T-helper 1 cell treated with Interleukin-12 subunit alpha and Interleukin-12 subunit beta and Interleukin-4 antibody, amounts not matched to agents 30 μg/mL and 1 μg/mL, for 36 hours (primary cell): ENCODE measurements at regions not wholly inside any gene's neighbourhood (a gene's known extent, or its start where the extent isn't known, plus 50 kb on each side); places are given as distances from the start of the nearest gene placed in this dataset.

Experiments used
- H3K27ac Mint-ChIP-seq: one replicate; pipeline ENCODE4 v1.8.0; 2021; ENCODE audit warnings: mild to moderate bottlenecking, mixed read lengths
- H3K27me3 Mint-ChIP-seq: one replicate; pipeline ENCODE4 v1.8.0; 2021; ENCODE audit warnings: low read depth, mixed read lengths
- H3K36me3 Mint-ChIP-seq: one replicate; pipeline ENCODE4 v1.8.0; 2021; ENCODE audit warnings: low read depth, mixed read lengths
- H3K4me1 Mint-ChIP-seq: one replicate; pipeline ENCODE4 v1.8.0; 2021; ENCODE audit warnings: low read depth, mixed read lengths
- H3K4me3 Mint-ChIP-seq: one replicate; pipeline ENCODE4 v1.8.0; 2021; ENCODE audit warnings: mild to moderate bottlenecking, moderate library complexity, mixed read lengths
- H3K9me3 Mint-ChIP-seq: one replicate; pipeline ENCODE4 v1.8.0; 2021; ENCODE audit warnings: mixed read lengths

- H3K4me1 Mint-ChIP-seq: no peaks in the 10 kb centered on the region
- no peaks in the 10 kb centered on the region for H3K36me3 Mint-ChIP-seq
- H3K4me3 Mint-ChIP-seq: no peak overlapping the region
- no peaks in the 10 kb centered on the region for H3K9me3 Mint-ChIP-seq
- H3K27me3 Mint-ChIP-seq: no peaks in the 10 kb centered on the region
- H3K27ac Mint-ChIP-seq: no peak overlapping the region
Measured at GRCh38 chr14:59091404-59091803, 97.1 kb upstream of the DAAM1 start.

- Mint-ChIP-seq H3K27me3 (no peaks in the 10 kb centered on the region), H3K9me3 (no peaks in the 10 kb centered on the region)
Measured at GRCh38 chr14:59091976-59092375, 96.5 kb upstream of the DAAM1 start.

GRCh38 chr14:59093902-59094301 lies 94.6 kb upstream of the DAAM1 start:
- Mint-ChIP-seq H3K4me3 (no peak overlapping the region), H3K9me3 (no peaks in the 10 kb centered on the region), H3K36me3 (no peaks in the 10 kb centered on the region), H3K4me1 (no peaks in the 10 kb centered on the region), H3K27me3 (no peaks in the 10 kb centered on the region), H3K27ac (no peak overlapping the region)

More at GRCh38 chr14:59091976-59092375, 96.5 kb upstream of the DAAM1 start:
- no peak overlapping the region for H3K27ac Mint-ChIP-seq
- H3K36me3 Mint-ChIP-seq: no peaks in the 10 kb centered on the region
- no peaks in the 10 kb centered on the region for H3K4me1 Mint-ChIP-seq
- H3K4me3 Mint-ChIP-seq: no peak overlapping the region

- Mint-ChIP-seq H3K27ac (no peak overlapping the region), H3K4me3 (no peak overlapping the region), H3K9me3 (no peaks in the 10 kb centered on the region), H3K27me3 (no peaks in the 10 kb centered on the region), H3K4me1 (no peaks in the 10 kb centered on the region), H3K36me3 (no peaks in the 10 kb centered on the region)
Measured at GRCh38 chr14:59096303-59096702, 92.2 kb upstream of the DAAM1 start.

GRCh38 chr14:59097681-59098080 lies 90.8 kb upstream of the DAAM1 start:
- Mint-ChIP-seq H3K9me3 (no peaks in the 10 kb centered on the region), H3K4me1 (no peaks in the 10 kb centered on the region), H3K4me3 (no peak overlapping the region), H3K36me3 (no peaks in the 10 kb centered on the region), H3K27me3 (peaks cover 4% of the 10 kb centered on the region), H3K27ac (no peak overlapping the region)

- Mint-ChIP-seq H3K4me1 (no peaks in the 10 kb centered on the region), H3K27ac (no peak overlapping the region), H3K36me3 (no peaks in the 10 kb centered on the region), H3K9me3 (no peaks in the 10 kb centered on the region), H3K4me3 (no peak overlapping the region), H3K27me3 (peaks cover 4% of the 10 kb centered on the region)
Measured at GRCh38 chr14:59098377-59098776, 90.1 kb upstream of the DAAM1 start.

GRCh38 chr14:59100205-59100604 lies 88.3 kb upstream of the DAAM1 start:
- H3K9me3 Mint-ChIP-seq: no peaks in the 10 kb centered on the region
- H3K4me3 Mint-ChIP-seq: no peak overlapping the region
- H3K27ac Mint-ChIP-seq: no peak overlapping the region
- peaks cover 4% of the 10 kb centered on the region for H3K27me3 Mint-ChIP-seq
- H3K4me1 Mint-ChIP-seq: no peaks in the 10 kb centered on the region
- H3K36me3 Mint-ChIP-seq: no peaks in the 10 kb centered on the region

- Mint-ChIP-seq H3K4me3 (no peak overlapping the region), H3K36me3 (no peaks in the 10 kb centered on the region), H3K9me3 (no peaks in the 10 kb centered on the region), H3K4me1 (no peaks in the 10 kb centered on the region), H3K27me3 (peaks cover 6% of the 10 kb centered on the region), H3K27ac (no peak overlapping the region)
Measured at GRCh38 chr14:59101476-59101875, 87.0 kb upstream of the DAAM1 start.

- peaks cover 8% of the 10 kb centered on the region for H3K27me3 Mint-ChIP-seq
- no peaks in the 10 kb centered on the region for H3K9me3 Mint-ChIP-seq
Measured at GRCh38 chr14:59103396-59103795, 85.1 kb upstream of the DAAM1 start.

GRCh38 chr14:59107819-59108218 lies 80.6 kb upstream of the DAAM1 start:
- Mint-ChIP-seq H3K27ac (no peak overlapping the region), H3K4me1 (peaks cover 3% of the 10 kb centered on the region), H3K36me3 (no peaks in the 10 kb centered on the region), H3K27me3 (peaks cover 8% of the 10 kb centered on the region), H3K9me3 (no peaks in the 10 kb centered on the region), H3K4me3 (no peak overlapping the region)

More at GRCh38 chr14:59103396-59103795, 85.1 kb upstream of the DAAM1 start:
- H3K4me1 Mint-ChIP-seq: no peaks in the 10 kb centered on the region
- no peak overlapping the region for H3K4me3 Mint-ChIP-seq
- no peak overlapping the region for H3K27ac Mint-ChIP-seq
- H3K36me3 Mint-ChIP-seq: no peaks in the 10 kb centered on the region

GRCh38 chr14:59116984-59117415 lies 71.5 kb upstream of the DAAM1 start:
- Mint-ChIP-seq H3K4me3 (no peak overlapping the region), H3K9me3 (no peaks in the 10 kb centered on the region), H3K36me3 (no peaks in the 10 kb centered on the region), H3K27me3 (peaks cover 33% of the 10 kb centered on the region), H3K27ac (no peak overlapping the region), H3K4me1 (no peaks in the 10 kb centered on the region)

GRCh38 chr14:59117754-59118528 lies 70.5 kb upstream of the DAAM1 start:
- H3K4me1 Mint-ChIP-seq: no peaks in the 10 kb centered on the region
- H3K27me3 Mint-ChIP-seq: peaks cover 37% of the 10 kb centered on the region
- no peaks in the 10 kb centered on the region for H3K9me3 Mint-ChIP-seq

GRCh38 chr14:59120921-59121320 lies 67.5 kb upstream of the DAAM1 start:
- Mint-ChIP-seq H3K27me3 (peaks cover 42% of the 10 kb centered on the region), H3K9me3 (no peaks in the 10 kb centered on the region), H3K4me1 (no peaks in the 10 kb centered on the region), H3K36me3 (no peaks in the 10 kb centered on the region), H3K4me3 (no peak overlapping the region), H3K27ac (no peak overlapping the region)

More at GRCh38 chr14:59117754-59118528, 70.5 kb upstream of the DAAM1 start:
- no peaks in the 10 kb centered on the region for H3K36me3 Mint-ChIP-seq
- no peak overlapping the region for H3K4me3 Mint-ChIP-seq
- H3K27ac Mint-ChIP-seq: no peak overlapping the region

- Mint-ChIP-seq H3K9me3 (no peaks in the 10 kb centered on the region), H3K27ac (no peak overlapping the region), H3K4me3 (no peak overlapping the region), H3K4me1 (no peaks in the 10 kb centered on the region), H3K36me3 (no peaks in the 10 kb centered on the region), H3K27me3 (peaks cover 32% of the 10 kb centered on the region)
Measured at GRCh38 chr14:59123531-59123930, 64.9 kb upstream of the DAAM1 start.

GRCh38 chr14:59123975-59124374 lies 64.5 kb upstream of the DAAM1 start:
- no peaks in the 10 kb centered on the region for H3K4me1 Mint-ChIP-seq
- H3K27me3 Mint-ChIP-seq: peaks cover 31% of the 10 kb centered on the region
- no peak overlapping the region for H3K27ac Mint-ChIP-seq
- no peak overlapping the region for H3K4me3 Mint-ChIP-seq
- H3K36me3 Mint-ChIP-seq: no peaks in the 10 kb centered on the region
- no peaks in the 10 kb centered on the region for H3K9me3 Mint-ChIP-seq
